IPS DF 6.9 (cell line): ENCODE measurements at regions not wholly inside any gene's neighbourhood (a gene's known extent, or its start where the extent isn't known, plus 50 kb on each side); places are given as distances from the start of the nearest gene placed in this dataset.

ENCODE experiments used
- DNase-seq: peaks from one replicate; pipeline ENCODE4 v3.0.0-alpha.2; 2013; ENCODE audit warnings: low read depth, low spot score
- H3K27ac ChIP-seq: one replicate; pipeline ENCODE4 v1.5.1; 2013; ENCODE audit warnings: low read length, control low read depth
- H3K27me3 ChIP-seq: 2 replicates; pipeline ENCODE4 v1.6.1; 2013; ENCODE audit warnings: mild to moderate bottlenecking, low read length; ENCODE audit not compliant: control insufficient read depth, insufficient read depth
- H3K36me3 ChIP-seq: 2 replicates; pipeline ENCODE4 v1.6.1; 2013; ENCODE audit warnings: low read length; ENCODE audit not compliant: control insufficient read depth, insufficient read depth
- H3K4me1 ChIP-seq: 2 replicates; pipeline ENCODE4 v1.6.1; 2013; ENCODE audit warnings: low read length; ENCODE audit not compliant: control insufficient read depth, insufficient read depth
- H3K4me3 ChIP-seq: 2 replicates; pipeline ENCODE4 v1.5.1; 2013; ENCODE audit warnings: mild to moderate bottlenecking, low read length
- H3K9me3 ChIP-seq: 2 replicates; pipeline ENCODE4 v1.6.1; 2013; ENCODE audit warnings: low read length, inconsistent platforms; ENCODE audit not compliant: control insufficient read depth, insufficient read depth
- WGBS: extraction: QIAGEN DNeasy Blood & Tissue Kit; methylation state at CpG from one replicate; pipeline ENCODE4 v1.1.7; 2013; ENCODE audit warnings: mixed read lengths, missing lambda C conversion rate; ENCODE audit not compliant: insufficient read length, insufficient coverage; 5-methylcytosine and 5-hydroxymethylcytosine counted together

- no peaks in the 10 kb centered on the region for H3K27me3 ChIP-seq
- H3K27ac ChIP-seq, result no peak overlapping the region
- H3K4me3 ChIP-seq, result no peak overlapping the region
- DNase-seq, result no peak
- no peaks in the 10 kb centered on the region for H3K9me3 ChIP-seq
- H3K36me3 ChIP-seq, result no peaks in the 10 kb centered on the region
- no CpG with 5 or more reads among the region's 2 CpGs for WGBS
- H3K4me1 ChIP-seq, result no peaks in the 10 kb centered on the region
These were observed 110.6 kb downstream of the CD164 start for GRCh38 chr6:109271622-109272021.

- no peaks in the 10 kb centered on the region for H3K9me3 ChIP-seq
- no peak overlapping the region for H3K4me3 ChIP-seq
- H3K27ac ChIP-seq, result no peak overlapping the region
- H3K27me3 ChIP-seq, result no peaks in the 10 kb centered on the region
- no CpG with 5 or more reads among the region's 1 CpG for WGBS
- H3K4me1 ChIP-seq, result no peaks in the 10 kb centered on the region
- no peaks in the 10 kb centered on the region for H3K36me3 ChIP-seq
- DNase-seq, result no peak
These were observed 112.2 kb downstream of the CD164 start for GRCh38 chr6:109269953-109270517.

GRCh38 chr6:109269057-109269456 is 113.2 kb downstream of the CD164 start:
- no peak for DNase-seq
- Histone ChIP-seq H3K36me3 (no peaks in the 10 kb centered on the region), H3K27ac (no peak overlapping the region), H3K27me3 (no peaks in the 10 kb centered on the region), H3K4me3 (no peak overlapping the region), H3K4me1 (no peaks in the 10 kb centered on the region), H3K9me3 (no peaks in the 10 kb centered on the region)
- WGBS, result no CpG with 5 or more reads among the region's 7 CpGs

GRCh38 chr6:109265530-109265929 is 116.7 kb downstream of the CD164 start:
- Histone ChIP-seq H3K4me1 (no peaks in the 10 kb centered on the region), H3K27me3 (no peaks in the 10 kb centered on the region), H3K4me3 (no peak overlapping the region), H3K36me3 (no peaks in the 10 kb centered on the region), H3K9me3 (no peaks in the 10 kb centered on the region), H3K27ac (no peak overlapping the region)
- WGBS, result no CpG with 5 or more reads among the region's 3 CpGs
- no peak for DNase-seq

- H3K9me3 ChIP-seq, result no peaks in the 10 kb centered on the region
- H3K4me1 ChIP-seq, result no peaks in the 10 kb centered on the region
- H3K4me3 ChIP-seq, result no peak overlapping the region
- H3K36me3 ChIP-seq, result no peaks in the 10 kb centered on the region
- H3K27ac ChIP-seq, result no peak overlapping the region
- WGBS, result no CpG with 5 or more reads among the region's 3 CpGs
- no peaks in the 10 kb centered on the region for H3K27me3 ChIP-seq
- no peak for DNase-seq
These were observed 118.2 kb downstream of the CD164 start for GRCh38 chr6:109263873-109264700.

- no peak overlapping the region for H3K4me3 ChIP-seq
- 100% methylated on average over 2 of the region's 7 CpGs for WGBS
- no peak overlapping the region for H3K27ac ChIP-seq
- no peaks in the 10 kb centered on the region for H3K4me1 ChIP-seq
- no peaks in the 10 kb centered on the region for H3K27me3 ChIP-seq
- H3K36me3 ChIP-seq, result no peaks in the 10 kb centered on the region
- DNase-seq, result no peak
- no peaks in the 10 kb centered on the region for H3K9me3 ChIP-seq
These were observed 120.0 kb downstream of the CD164 start for GRCh38 chr6:109262261-109262660.

- Histone ChIP-seq H3K27me3 (no peaks in the 10 kb centered on the region), H3K36me3 (no peaks in the 10 kb centered on the region), H3K27ac (no peak overlapping the region), H3K4me3 (no peak overlapping the region), H3K4me1 (no peaks in the 10 kb centered on the region), H3K9me3 (no peaks in the 10 kb centered on the region)
- DNase-seq, result no peak
- no CpG with 5 or more reads among the region's 6 CpGs for WGBS
These were observed 120.5 kb downstream of the CD164 start for GRCh38 chr6:109261811-109262210.

- 100% methylated on average over 1 of the region's 3 CpGs for WGBS
- H3K27me3 ChIP-seq, result no peaks in the 10 kb centered on the region
- H3K4me3 ChIP-seq, result no peak overlapping the region
- no peak for DNase-seq
- no peaks in the 10 kb centered on the region for H3K9me3 ChIP-seq
- no peaks in the 10 kb centered on the region for H3K36me3 ChIP-seq
- no peaks in the 10 kb centered on the region for H3K4me1 ChIP-seq
- no peak overlapping the region for H3K27ac ChIP-seq
These were observed 121.6 kb downstream of the CD164 start for GRCh38 chr6:109260701-109261100.

GRCh38 chr6:109260126-109260525 is 122.1 kb downstream of the CD164 start:
- Histone ChIP-seq H3K9me3 (no peaks in the 10 kb centered on the region), H3K27ac (no peak overlapping the region), H3K4me1 (no peaks in the 10 kb centered on the region), H3K36me3 (no peaks in the 10 kb centered on the region), H3K27me3 (no peaks in the 10 kb centered on the region), H3K4me3 (no peak overlapping the region)
- WGBS, result no CpG with 5 or more reads among the region's 2 CpGs
- no peak for DNase-seq

GRCh38 chr6:109258129-109258528 is 124.1 kb downstream of the CD164 start:
- DNase-seq, result no peak
- no peak overlapping the region for H3K4me3 ChIP-seq
- no CpG with 5 or more reads among the region's 2 CpGs for WGBS

GRCh38 chr6:109257494-109257893 is 124.8 kb downstream of the CD164 start:
- H3K9me3 ChIP-seq, result no peaks in the 10 kb centered on the region
- no peak overlapping the region for H3K4me3 ChIP-seq
- H3K27me3 ChIP-seq, result no peaks in the 10 kb centered on the region
- H3K27ac ChIP-seq, result no peak overlapping the region
- no peaks in the 10 kb centered on the region for H3K36me3 ChIP-seq
- WGBS, result no CpG with 5 or more reads among the region's 2 CpGs
- H3K4me1 ChIP-seq, result no peaks in the 10 kb centered on the region
- DNase-seq, result no peak

More at GRCh38 chr6:109258129-109258528, 124.1 kb downstream of the CD164 start:
- H3K36me3 ChIP-seq, result no peaks in the 10 kb centered on the region
- H3K9me3 ChIP-seq, result no peaks in the 10 kb centered on the region
- H3K27ac ChIP-seq, result no peak overlapping the region
- H3K27me3 ChIP-seq, result no peaks in the 10 kb centered on the region
- no peaks in the 10 kb centered on the region for H3K4me1 ChIP-seq
